Peyer's patch (tissue), 4 donors: ENCODE measurements at regions not wholly inside any gene's neighbourhood (a gene's known extent, or its start where the extent isn't known, plus 50 kb on each side); places are given as distances from the start of the nearest gene placed in this dataset.

Source experiments
- DNase-seq, 3 donors: peaks; one replicate each; pipeline ENCODE4 v3.0.0-alpha.2; 2017 to 2019
- H3K27ac ChIP-seq, 4 donors: fragments of 200-600 bp; sonication (generic); one replicate each; pipeline ENCODE4 v1.5.1; 2016 to 2019
- H3K27me3 ChIP-seq, 2 donors: fragments of 200-600 bp; sonication (generic); one replicate each; pipeline ENCODE4 v1.5.1; 2019
- H3K36me3 ChIP-seq, 3 donors: fragments of 200-600 bp; sonication (generic); one replicate each; pipeline ENCODE4 v1.5.1; 2016 to 2019
- H3K4me1 ChIP-seq, 4 donors: fragments of 200-600 bp; sonication (generic); one replicate each; pipeline ENCODE4 v1.5.1; 2016 to 2019
- H3K4me3 ChIP-seq, 4 donors: fragments of 200-600 bp; sonication (generic); 1 replicate in 3 of 4; 2 replicates in 1 of 4; pipeline ENCODE4 v1.5.1; 2016 to 2019; ENCODE audit warnings: mild to moderate bottlenecking in 1 of 4
- H3K9me3 ChIP-seq, 4 donors: fragments of 200-600 bp; sonication (generic); one replicate each; pipeline ENCODE4 v1.5.1; 2016 to 2019; ENCODE audit warnings: mild to moderate bottlenecking in 1 of 4
- CTCF ChIP-seq, 6 experiments: fragments of 450-650 bp in 4 of 6; fragments of 200-600 bp in 2 of 6; sonication (generic) in 1 of 6; IDR thresholded peaks; one replicate each; pipeline ENCODE4 v1.5.1; 2017 to 2019; ENCODE audit warnings: antibody characterized with exemption in 6 of 6, mild to moderate bottlenecking in 3 of 6, moderate library complexity in 1 of 6
- POLR2A ChIP-seq, 2 donors: fragments of 450-650 bp; IDR thresholded peaks; one replicate each; pipeline ENCODE4 v1.5.1; 2017; ENCODE audit warnings: antibody characterized with exemption in 2 of 2, mild to moderate bottlenecking in 2 of 2, moderate library complexity in 2 of 2

- H3K4me3 ChIP-seq = no peak overlapping the region
- no peaks in the 10 kb centered on the region for H3K9me3 ChIP-seq
- no peaks in the 10 kb centered on the region for H3K27me3 ChIP-seq
- H3K36me3 ChIP-seq = no peaks in the 10 kb centered on the region
- no peak for TF ChIP-seq CTCF (IDR thresholded peaks at IDR 0.05)
- TF ChIP-seq POLR2A (IDR thresholded peaks at IDR 0.05) = no peak
- H3K4me1 ChIP-seq = no peaks in the 10 kb centered on the region
- no peak for DNase-seq
- H3K27ac ChIP-seq = no peak overlapping the region
These were observed 222.1 kb downstream of the LMX1A start for GRCh38 chr1:165134431-165134830.

- H3K27ac ChIP-seq = no peak overlapping the region
These were observed 226.8 kb downstream of the LMX1A start for GRCh38 chr1:165129568-165130164.

GRCh38 chr1:165124772-165125171 lies 231.7 kb downstream of the LMX1A start:
- Histone ChIP-seq H3K9me3 (no peaks in the 10 kb centered on the region), H3K36me3 (no peaks in the 10 kb centered on the region), H3K27ac (no peak overlapping the region), H3K4me3 (no peak overlapping the region), H3K27me3 (no peaks in the 10 kb centered on the region), H3K4me1 (no peaks in the 10 kb centered on the region)
- DNase-seq = no peak
- TF ChIP-seq CTCF (IDR thresholded peaks at IDR 0.05) (no peak), POLR2A (IDR thresholded peaks at IDR 0.05) (no peak)

More at GRCh38 chr1:165129568-165130164, 226.8 kb downstream of the LMX1A start:
- DNase-seq = peak in 2 of 3 donors; percentile 62 to 70
- H3K4me3 ChIP-seq = no peak overlapping the region
- H3K27me3 ChIP-seq = no peaks in the 10 kb centered on the region
- no peaks in the 10 kb centered on the region for H3K9me3 ChIP-seq
- H3K36me3 ChIP-seq = no peaks in the 10 kb centered on the region
- peak in 4 of 6 experiments; percentile 17 to 34 (median 25) for TF ChIP-seq CTCF (IDR thresholded peaks at IDR 0.05)
- TF ChIP-seq POLR2A (IDR thresholded peaks at IDR 0.05) = no peak
- no peaks in the 10 kb centered on the region for H3K4me1 ChIP-seq

GRCh38 chr1:165119086-165119485 lies 237.4 kb downstream of the LMX1A start:
- no peaks in the 10 kb centered on the region for H3K9me3 ChIP-seq
- H3K4me1 ChIP-seq = no peaks in the 10 kb centered on the region
- no peak overlapping the region for H3K4me3 ChIP-seq
- no peaks in the 10 kb centered on the region for H3K27me3 ChIP-seq
- TF ChIP-seq POLR2A (IDR thresholded peaks at IDR 0.05) (no peak), CTCF (IDR thresholded peaks at IDR 0.05) (no peak)
- DNase-seq = no peak
- H3K36me3 ChIP-seq = no peaks in the 10 kb centered on the region
- no peak overlapping the region for H3K27ac ChIP-seq

- no peaks in the 10 kb centered on the region for H3K36me3 ChIP-seq
- H3K9me3 ChIP-seq = no peaks in the 10 kb centered on the region
- TF ChIP-seq CTCF (IDR thresholded peaks at IDR 0.05) = no peak
- TF ChIP-seq POLR2A (IDR thresholded peaks at IDR 0.05) = no peak
- no peak overlapping the region for H3K27ac ChIP-seq
- no peaks in the 10 kb centered on the region for H3K27me3 ChIP-seq
- DNase-seq = no peak
- no peak overlapping the region for H3K4me3 ChIP-seq
- no peaks in the 10 kb centered on the region for H3K4me1 ChIP-seq
These were observed 239.0 kb downstream of the LMX1A start for GRCh38 chr1:165117482-165117881.

- TF ChIP-seq CTCF (IDR thresholded peaks at IDR 0.05) (no peak), POLR2A (IDR thresholded peaks at IDR 0.05) (no peak)
- Histone ChIP-seq H3K27me3 (no peaks in the 10 kb centered on the region), H3K27ac (no peak overlapping the region), H3K4me1 (no peaks in the 10 kb centered on the region), H3K4me3 (no peak overlapping the region), H3K36me3 (no peaks in the 10 kb centered on the region), H3K9me3 (no peaks in the 10 kb centered on the region)
- DNase-seq = no peak
These were observed 239.8 kb downstream of the LMX1A start for GRCh38 chr1:165116732-165117131.
